ENCODE measurements at regions not wholly inside any gene's neighbourhood (a gene's known extent, or its start where the extent isn't known, plus 50 kb on each side); places are given as distances from the start of the nearest gene placed in this dataset.

DNA sequence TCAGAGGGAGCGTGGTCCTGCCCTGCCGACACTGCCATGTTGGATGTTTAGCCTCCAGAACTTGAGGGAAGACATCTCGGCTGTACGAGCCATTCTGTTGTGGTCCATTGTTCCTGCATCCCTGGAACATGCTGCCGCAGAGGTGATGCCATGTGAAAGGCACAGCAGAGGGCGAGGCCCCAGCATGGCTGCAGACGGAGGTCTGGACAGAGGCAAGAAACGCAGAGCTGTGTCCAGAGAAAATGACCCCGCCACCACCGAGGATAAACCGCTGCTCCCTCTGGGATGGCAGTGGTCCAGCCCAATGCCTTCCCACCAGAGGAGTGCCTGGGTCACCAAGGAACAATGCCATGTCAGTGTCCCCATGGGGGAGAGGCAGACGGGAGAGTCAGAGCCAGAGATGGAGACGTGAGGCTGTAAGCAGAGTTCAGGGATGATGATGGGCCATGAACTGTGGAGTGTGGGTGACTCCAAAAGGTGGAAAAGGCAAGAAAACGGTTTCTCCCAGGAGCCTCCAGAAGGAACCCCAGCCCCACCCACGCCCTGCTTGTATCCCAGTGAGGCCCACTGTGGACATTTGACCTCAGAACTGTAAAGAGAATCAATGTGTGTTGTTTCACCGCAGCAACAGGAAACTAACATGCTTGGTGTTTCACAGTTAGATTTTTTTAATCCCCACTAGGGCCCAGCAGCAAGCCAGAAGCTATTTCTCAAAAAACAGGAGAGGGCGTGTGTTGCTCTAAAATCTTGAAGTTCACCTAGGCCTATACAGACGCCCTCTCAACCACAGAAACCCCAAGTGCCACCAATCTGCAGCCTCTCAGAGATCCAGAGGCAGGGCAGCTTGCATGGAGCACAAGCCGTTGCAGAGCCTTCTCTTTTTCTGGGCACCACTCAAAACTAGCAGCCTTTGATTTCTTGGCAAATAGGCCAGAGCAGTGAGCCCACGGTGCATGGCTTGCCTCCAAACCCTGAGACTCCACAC is 1422.9 kb downstream of the TBC1D22A start:
- no peak for DNase-seq

DNA sequence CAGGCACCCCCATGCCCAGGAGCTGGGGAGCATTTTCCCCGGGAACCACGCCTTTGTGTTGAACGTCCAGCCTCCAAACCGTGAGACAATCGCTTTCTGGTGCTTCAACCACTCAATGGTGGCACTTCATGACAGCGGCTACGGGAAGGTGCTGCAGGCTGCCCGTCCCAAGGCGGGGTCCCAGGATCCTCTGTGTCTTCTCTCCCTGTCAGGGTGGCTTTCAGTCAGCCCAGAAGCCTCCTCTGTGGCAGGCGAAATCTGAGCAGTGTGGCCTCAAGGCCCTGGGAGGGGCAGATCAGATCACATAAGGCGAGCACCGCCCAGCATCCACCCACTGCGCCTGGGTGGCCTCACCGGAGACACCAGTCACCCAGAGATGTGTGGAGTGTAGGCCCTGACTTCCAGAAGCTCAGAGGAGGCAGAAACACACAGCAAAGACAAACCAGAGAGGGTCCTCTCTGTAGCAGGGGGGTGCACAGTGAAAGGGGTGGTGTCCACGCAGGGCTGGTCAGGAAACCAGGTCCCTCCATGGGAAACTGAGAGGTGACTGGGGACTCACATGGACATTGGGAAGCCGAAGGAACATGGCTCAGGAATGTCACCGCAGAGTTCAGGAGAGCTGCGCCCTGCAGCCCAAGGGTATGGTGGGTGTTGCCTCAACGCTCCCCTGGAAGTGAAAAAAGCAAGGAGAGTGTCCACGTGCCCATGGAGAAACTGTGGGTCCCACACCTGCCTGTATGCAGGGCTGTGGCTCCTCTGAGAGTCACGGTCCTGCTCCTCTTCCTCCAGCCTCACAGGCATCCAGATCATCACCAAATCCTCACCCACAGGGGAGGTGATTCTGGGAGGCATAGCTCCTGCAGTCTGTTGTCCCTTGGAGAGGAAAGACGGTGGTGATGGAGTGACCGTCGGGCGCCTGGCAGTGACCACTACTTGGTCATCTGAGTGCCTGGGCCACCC is 1420.7 kb downstream of the TBC1D22A start:
- no peak for DNase-seq

DNA sequence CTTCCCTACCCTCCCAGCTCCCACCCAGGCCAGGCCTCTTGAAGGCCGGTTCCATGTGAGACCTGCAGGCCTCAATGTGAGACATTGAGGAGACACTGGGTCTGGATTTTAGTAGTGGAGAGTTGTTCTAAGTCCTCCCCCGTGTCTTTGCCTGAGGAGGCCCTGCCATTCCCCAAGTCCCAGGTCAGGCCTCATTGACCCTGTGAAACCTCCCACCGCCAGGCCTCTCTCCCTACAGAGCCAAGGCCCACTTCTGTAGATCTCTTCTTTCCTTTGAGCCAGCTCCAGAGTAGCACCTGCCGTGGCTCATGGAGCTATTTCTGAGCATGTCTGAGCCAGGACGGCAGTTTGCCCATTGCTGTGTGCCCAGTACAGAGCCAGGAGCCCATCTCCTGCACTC is 1419.6 kb downstream of the TBC1D22A start:
- no peak for DNase-seq

DNA sequence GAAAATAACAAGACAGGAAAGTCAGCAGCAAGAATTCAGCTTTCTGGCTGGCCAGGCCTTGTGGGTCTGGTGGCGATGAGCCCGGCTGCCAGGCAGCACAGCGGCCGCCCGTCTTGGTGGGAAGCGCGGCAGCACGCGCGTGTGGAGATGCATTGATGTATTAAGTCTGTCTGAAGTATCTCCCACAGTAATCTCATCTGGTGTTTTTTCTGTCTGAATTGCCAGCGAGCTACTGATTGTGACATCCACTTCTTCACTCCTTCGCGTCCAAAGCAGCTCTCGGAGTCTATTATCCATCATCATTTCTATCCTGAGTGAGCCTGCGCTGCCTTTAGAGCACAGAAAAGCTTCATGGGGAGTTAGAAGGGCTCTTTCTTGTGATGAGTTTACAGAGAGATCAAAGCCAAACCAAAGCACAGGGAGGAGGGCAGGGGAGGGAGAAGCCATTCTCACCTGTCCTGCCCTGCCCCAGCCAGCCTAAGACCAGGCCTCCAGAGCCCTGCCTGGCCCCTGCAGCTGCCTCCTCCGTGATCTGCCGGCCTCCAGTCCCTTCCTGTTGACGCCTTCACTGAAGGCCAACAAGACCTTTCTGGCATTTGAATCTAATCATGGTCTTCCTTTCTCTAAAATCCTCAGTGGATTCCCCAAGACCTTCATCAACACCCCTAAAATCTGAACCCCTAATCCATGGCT is 1419.0 kb downstream of the TBC1D22A start:
- DNase-seq = no peak

DNA sequence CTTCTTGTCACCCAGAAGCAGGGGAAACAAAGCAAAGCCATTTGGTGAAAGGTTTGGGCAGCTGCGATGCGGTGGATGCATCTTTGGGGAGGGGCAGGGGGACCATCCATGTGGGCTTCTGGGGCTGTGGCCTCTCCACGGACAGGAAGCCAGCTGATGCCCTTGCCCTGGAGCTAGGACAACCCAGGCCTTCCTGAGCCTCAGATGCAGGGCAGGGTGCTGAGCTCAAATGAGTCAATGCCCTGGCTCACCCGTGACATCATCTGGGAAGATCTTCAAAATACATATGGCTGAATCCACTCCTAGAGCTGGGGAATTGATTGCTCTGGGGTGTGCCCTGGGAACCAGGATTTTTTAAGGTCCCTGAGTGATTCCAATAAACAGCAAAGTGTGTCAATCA is 1418.2 kb downstream of the TBC1D22A start:
- no peak for DNase-seq

DNA sequence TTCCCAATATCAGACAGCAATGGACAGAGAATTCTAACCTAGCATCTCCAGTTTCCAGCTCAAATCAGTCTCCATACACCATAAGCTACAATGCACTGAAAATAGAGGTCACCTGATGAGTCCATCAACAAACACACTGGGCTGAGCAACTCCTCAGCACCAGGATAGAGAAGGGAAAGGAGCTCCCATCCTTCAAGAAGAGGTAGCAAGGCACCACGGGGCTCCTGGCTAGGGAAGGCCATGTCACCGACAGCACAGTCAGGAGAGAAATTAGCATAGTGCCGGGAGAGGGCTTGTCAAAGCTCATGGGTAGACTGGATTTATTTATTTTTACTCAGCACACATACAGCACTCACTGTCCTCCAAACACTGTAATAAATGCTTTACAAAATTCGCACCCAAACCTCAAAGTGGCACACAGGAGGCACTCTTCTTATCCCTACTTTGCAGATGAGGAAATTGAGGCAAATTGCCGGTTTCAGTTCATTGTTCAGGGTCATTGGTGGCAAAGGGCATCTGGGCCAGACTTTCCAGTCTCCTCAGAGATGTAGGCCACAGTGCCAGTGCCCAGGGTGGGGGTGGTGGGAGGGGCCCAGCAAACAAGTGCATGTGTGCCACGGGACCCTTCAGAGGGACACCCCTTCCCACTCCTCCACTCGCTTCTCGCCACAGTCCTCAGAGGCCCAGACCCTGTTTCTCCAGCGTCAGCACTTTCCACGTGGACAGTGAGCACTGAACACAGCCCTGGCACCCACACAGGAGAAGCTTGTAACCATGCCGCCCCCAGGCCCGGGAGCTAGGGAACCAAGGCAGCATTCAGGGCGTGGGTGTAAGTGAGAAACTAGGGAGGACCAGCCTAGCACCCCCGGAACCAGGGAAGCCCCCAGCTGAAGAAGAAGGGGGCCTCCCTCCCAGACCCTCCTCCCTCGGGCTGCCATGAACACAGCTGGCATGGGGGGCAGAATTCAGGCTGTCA is 1417.4 kb downstream of the TBC1D22A start:
- no peak for DNase-seq

DNA sequence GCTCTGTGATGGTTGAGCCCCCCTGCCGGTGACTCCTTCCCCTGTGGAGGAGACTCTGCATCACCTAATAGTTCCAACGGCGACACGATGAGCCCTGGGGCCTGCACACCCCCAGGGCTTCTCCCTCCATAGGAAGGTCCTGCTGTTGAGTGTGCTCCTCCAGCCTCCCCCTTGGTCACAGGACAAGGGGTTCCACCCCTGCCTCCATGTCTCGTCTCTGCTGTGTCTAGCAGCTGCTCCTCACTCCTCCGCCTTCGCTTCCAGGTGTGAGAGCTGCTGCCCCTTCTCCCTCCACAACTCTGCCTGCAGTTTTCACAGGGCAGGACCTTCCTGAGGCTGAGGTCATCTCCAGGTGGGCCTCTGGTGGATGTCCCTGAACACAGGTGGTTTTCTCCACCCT is 1416.1 kb downstream of the TBC1D22A start:
- DNase-seq = no peak

DNA sequence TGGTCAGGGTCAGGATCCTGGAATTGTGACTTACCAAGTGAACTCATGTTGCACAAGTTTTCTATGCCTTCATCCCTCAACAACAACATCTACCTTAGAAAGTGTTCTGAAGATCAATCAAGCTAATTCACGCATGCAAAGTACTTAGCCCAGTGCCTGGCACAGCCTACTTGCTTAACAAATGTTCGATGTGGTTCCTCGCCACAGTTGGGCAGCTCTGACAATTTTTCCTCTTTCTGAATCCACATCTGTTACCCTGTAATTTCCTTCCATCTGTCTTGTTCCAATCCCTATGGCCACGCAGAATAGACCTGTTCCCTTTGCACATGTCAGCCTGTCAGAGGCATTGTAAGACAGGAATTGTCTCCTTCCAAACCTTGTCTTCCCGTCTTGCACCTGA is 1415.2 kb downstream of the TBC1D22A start:
- no peak for DNase-seq

DNA sequence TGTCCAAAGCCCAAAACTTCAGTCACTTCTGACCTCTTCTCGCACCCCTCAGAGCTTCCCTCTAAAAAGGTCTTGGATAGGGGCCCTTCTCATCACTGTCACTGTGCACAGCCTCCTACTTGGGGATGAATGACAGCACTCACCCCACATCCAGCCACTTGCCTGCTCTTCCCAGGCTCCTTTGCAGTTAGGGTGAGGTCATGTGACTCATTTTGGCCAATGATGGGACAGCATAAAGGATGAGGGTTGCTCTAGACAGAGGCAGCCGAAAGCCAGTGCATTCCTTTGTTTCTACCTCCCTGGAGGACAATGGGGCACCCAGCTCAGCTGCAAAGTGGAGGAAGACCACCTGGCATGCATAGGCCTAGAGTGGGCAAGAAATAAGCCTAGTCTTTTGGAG is 1413.3 kb downstream of the TBC1D22A start:
- no peak for DNase-seq

DNA sequence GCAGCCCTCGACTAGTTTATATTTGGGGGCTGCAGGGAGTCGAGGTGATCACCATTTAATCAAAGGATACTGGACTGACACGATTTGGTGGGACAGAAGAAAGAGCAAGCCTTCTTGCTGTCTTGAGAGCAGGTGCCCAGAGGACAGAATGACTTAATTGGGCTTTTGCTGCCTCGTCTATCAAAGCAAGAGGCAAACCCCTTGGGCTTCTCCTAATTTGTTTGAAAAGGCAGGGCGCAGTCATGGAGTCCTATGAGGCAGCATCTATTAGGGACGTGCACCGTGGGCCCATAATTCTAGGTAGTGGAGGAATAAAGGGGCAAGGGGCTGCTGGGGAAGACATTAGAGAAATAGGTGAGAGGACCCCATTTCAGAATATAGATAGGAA is 1411.3 kb downstream of the TBC1D22A start:
- no peak for DNase-seq

DNA sequence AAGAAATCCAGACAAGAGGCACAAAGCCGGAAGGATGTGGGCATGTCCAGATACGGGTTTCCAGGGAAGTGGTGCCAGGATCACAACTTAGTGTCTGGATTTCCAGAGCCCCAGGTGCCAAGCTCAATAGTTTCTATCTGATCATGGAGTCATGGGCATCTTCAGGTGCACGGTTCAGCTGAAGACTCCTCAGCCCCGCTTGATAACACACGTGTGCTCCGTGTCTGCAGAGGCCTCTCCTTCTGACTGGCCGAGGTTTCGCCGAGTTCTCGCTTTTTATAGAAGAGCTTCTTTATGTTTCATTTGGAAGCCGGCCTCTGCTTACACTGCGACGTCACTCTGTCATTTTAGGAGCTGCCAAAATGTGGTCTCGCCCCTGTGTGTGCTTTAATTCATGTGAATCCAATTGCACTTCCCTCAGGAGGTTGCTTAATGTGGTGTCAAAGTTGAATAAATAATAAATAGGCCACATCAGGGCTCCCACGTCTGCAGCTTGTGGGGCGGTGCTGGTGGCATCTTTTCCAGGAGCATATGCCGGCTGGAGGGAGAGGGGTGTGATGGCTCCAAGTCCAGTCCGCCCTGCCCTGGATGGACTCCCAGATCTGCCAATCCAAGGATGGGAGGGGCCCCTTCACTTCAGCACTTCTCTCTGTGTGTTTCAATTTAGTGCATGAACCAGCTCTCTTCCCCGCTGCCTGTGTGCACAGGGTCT is 1410.8 kb downstream of the TBC1D22A start:
- no peak for DNase-seq

DNA sequence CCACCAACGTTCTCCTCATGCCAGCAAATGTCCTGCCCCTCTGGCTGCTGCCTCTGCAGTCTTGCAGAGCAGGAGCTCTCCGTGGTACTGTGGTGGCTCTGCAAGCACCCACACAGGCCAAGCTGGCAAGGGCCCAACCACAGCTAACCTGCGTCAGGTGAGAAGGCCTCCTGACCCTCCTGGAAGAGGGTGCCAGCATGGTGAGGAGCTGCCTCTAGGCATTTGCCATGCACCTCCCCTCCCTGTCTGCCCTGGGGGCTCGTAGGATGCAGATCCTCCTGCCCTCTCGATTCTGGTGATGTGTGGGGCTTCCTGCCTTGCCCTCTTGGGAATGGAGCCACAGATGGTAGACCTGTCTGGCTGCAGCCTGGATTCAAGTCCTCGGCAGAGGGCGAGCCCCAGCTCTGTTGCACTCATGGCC is 1408.8 kb downstream of the TBC1D22A start:
- DNase-seq = no peak

DNA sequence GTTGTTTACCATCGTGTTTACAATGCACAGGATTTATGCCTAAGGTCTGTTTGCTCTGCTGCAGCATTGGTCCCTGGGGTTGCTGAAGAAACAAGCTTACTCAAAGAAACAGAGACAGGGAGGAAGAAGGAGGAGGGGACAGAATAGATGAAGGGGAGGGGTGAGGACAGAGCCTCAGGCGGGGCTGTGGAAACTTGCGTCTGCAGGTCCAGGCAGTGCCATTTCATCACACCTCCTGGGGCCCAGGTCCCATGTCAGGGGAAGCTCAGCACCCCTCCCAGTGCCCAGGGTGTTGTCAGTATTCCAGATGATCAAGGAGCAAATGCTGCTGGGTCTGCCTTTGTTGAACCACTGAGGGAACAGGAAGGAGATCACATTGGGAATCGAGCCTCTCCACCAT is 1406.8 kb downstream of the TBC1D22A start:
- DNase-seq = no peak

DNA sequence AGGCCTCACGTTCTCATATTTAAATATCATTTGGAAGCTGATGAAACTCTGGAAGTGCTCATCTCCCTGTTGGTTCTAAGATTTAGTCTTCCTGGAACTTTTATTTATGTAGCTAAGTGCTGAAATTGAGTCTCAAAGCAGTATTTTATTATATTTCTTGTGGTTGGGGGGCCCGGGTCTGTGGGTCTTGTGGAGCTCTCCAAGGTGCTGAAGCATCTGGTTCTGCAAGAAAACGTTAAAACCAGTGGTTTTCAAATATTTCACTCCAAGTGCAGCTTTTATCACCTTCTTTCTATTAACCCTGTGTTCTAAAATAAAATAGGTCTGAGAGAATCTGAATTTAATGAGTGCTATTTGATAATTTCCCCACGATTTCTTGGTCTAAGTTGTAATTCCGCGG is 1404.8 kb downstream of the TBC1D22A start:
- DNase-seq = no peak

DNA sequence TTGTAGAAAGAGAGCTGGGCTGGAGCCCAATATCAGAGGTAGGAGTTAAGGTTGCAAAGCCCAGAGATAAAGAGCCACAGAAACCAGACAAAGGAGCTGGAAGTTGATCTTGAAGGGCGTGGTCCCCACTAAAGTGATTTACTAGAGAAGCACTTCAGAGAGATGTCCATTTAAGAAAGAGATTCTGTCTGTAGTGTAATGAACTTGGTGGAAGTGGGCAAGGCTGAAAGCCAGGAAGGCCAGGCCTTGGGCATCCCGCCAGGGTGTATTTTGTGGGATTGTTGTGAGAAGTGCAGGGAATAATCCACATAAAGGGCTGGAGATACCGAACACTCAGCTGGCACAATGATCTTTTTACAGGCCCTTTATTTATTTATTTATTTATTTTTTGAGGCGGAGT is 1398.8 kb downstream of the TBC1D22A start:
- DNase-seq = no peak

DNA sequence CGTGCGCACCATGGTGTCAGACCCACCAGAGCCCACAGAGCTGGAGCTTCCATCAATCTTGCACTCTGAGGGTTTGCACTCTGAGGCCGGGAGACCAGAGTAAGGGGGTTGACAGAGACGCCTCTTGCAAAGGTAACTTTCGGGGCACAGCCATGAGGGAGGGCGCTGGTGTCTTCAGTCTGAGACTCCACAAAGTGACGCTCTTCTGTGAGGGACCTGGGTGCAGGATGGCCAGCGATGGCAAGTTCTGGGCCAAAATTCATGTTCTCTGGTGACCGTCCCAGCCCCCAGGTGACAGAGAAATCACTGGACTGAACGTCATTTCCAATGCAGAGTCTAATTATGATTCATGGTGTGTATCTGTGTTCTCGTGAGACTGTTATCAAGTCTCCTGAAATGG is 1395.2 kb downstream of the TBC1D22A start:
- no peak for DNase-seq

DNA sequence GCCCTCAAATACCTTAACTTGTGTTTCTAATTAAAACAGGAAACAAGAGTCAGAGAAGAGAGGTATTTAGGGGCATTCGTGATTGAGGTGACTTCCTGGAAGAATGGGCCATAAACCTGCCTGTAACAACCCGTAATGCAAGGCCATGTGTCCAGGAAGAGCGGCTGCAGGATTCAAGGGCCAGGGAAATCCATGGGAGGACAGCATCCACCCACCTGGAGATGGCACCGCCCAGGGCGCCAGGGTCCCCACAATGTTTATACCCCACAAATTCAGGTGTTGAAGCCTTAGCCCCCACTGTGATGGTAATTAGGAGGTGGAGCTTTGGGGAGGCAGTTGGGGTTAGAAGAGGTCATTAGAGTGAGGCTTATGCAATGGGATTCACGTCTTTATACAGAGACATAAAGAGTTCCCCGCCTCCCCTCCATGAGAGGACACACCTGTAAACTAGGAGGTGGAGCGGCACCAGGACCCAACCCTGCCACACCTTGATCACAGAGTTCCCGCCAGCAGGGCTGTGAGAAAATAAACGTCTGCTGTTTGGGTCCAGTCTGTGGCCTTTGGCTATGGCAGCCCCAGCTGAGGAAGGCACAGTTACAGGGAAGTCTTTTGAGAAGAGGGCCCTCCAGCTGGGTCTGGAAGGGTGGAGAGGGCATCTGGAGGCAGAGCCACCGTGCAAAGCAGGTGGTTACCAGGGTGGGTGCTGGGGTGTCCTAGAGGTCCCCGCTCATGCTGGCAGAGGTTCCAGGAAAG is 1394.3 kb downstream of the TBC1D22A start:
- no peak for DNase-seq

DNA sequence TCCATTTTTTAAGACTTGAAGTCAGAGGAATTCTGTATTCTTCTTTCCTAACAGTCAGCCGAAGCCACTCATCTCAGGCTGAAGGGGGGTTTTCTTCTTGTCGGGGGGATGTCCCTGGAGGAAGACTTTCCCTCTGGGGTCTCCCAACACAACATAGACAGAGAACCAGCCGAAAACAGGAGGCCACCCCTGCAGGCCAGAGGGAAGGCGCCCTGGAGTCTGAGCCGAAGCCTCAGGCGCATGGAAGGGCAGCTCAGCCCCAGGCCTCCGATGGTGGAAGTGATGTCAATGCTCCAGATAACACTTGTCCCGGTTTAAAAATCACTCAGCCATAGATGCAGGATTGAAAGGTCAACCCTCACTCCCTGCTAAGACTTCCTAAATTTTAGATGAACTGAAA is 1393.0 kb downstream of the TBC1D22A start:
- DNase-seq = no peak

DNA sequence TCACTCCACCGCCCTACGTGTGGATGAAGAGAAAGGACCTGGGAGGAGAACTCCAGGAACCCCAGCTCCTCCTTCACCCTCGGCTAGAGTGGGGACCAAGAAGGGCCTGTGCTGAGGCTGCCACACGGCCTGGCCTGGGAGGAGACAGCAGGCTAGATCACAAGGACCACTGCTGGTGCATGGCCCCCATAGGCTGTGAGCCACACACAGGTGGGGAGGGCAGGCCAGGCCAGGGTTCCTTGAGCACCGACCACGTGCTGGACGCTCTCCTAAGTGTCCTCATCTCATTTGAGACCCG is 1392.4 kb downstream of the TBC1D22A start:
- no peak for DNase-seq

DNA sequence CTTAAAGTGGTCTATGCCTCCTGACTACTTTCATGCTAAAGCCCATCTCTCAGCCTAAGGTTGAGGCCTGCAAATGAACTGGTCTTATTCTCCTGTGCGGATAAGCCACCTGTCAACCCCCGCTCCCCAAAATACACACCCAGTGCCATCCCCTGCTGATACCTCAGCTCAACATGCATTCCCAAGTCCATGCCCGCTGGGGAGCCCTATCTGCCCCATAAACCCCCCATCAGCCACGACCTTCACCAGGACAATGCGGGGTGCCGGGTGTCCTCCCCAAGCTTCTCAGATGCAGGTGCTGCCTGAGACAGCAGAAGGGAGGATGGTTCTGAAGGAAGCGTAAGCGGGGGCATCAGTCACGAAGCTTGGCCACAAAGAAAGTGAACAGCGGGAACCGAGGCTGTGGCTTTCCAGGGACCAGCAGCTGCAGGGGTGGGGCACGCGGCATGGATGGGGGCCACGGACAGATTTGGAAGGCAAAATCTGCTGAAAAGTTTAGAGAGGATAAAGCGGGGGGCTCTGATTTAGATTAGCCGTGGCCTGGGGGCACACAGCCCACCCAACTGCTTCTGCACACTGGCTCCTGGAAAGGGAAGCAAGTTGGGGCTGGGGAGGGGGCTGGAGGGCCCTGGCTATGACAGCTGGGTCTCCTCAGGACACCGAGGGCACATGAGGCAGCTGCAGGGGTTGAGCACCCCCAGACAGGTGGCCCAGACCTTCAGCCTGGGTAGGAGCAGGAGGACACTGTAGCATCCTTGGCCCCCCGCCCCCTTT is 1391.9 kb downstream of the TBC1D22A start:
- no peak for DNase-seq

Data from NCI-H1105 (cell line).